ENCODE measurements at regions not wholly inside any gene's neighbourhood (a gene's known extent, or its start where the extent isn't known, plus 50 kb on each side); places are given as distances from the start of the nearest gene placed in this dataset.
"Not testable (repeated sequence)": the region's sequence is repeated elsewhere in the genome, so short reads cannot be mapped to it uniquely, and the experiment has no call there.

GRCh38 chr3:135412475-135412874 lies 553.1 kb upstream of the PPP2R3A start:
- DNase-seq: no peak

GRCh38 chr3:135416182-135416581 lies 549.3 kb upstream of the PPP2R3A start:
- no peak for DNase-seq

- no peak for DNase-seq
Measured at GRCh38 chr3:135419155-135419554, 546.4 kb upstream of the PPP2R3A start.

GRCh38 chr3:135426508-135426907 lies 539.0 kb upstream of the PPP2R3A start:
- DNase-seq: no peak

- no peak for DNase-seq
Measured at GRCh38 chr3:135432402-135432801, 533.1 kb upstream of the PPP2R3A start.

- DNase-seq: not testable (repeated sequence)
Measured at GRCh38 chr3:135438889-135439597, 526.5 kb upstream of the PPP2R3A start.

- not testable (repeated sequence) for DNase-seq
Measured at GRCh38 chr3:135439632-135440031, 525.9 kb upstream of the PPP2R3A start.

- DNase-seq: no peak
Measured at GRCh38 chr3:135440233-135440632, 525.3 kb upstream of the PPP2R3A start.

GRCh38 chr3:135440746-135441145 lies 524.8 kb upstream of the PPP2R3A start:
- no peak for DNase-seq

GRCh38 chr3:135444058-135444457 lies 521.5 kb upstream of the PPP2R3A start:
- DNase-seq: no peak

- no peak for DNase-seq
Measured at GRCh38 chr3:135447483-135447882, 518.0 kb upstream of the PPP2R3A start.

GRCh38 chr3:135448520-135448919 lies 517.0 kb upstream of the PPP2R3A start:
- no peak for DNase-seq

GRCh38 chr3:135449046-135449445 lies 516.5 kb upstream of the PPP2R3A start:
- DNase-seq: no peak

GRCh38 chr3:135451037-135451785 lies 514.3 kb upstream of the PPP2R3A start:
- no peak for DNase-seq

GRCh38 chr3:135452881-135453280 lies 512.6 kb upstream of the PPP2R3A start:
- DNase-seq: no peak

GRCh38 chr3:135453326-135453725 lies 512.2 kb upstream of the PPP2R3A start:
- DNase-seq: no peak

- DNase-seq: no peak
Measured at GRCh38 chr3:135454890-135455289, 510.6 kb upstream of the PPP2R3A start.

GRCh38 chr3:135456108-135456790 lies 509.3 kb upstream of the PPP2R3A start:
- DNase-seq: no peak

GRCh38 chr3:135458541-135459322 lies 506.8 kb upstream of the PPP2R3A start:
- DNase-seq: no peak

- DNase-seq: no peak
Measured at GRCh38 chr3:135460273-135460672, 505.3 kb upstream of the PPP2R3A start.

GRCh38 chr3:135471911-135472310 lies 493.6 kb upstream of the PPP2R3A start:
- DNase-seq: no peak

GRCh38 chr3:135473449-135473848 lies 492.1 kb upstream of the PPP2R3A start:
- no peak for DNase-seq

- no peak for DNase-seq
Measured at GRCh38 chr3:135487261-135487660, 478.3 kb upstream of the PPP2R3A start.

All from stimulated activated CD4-positive, alpha-beta T cell treated with anti-CD3 and anti-CD28 coated beads, Interleukin-15, amount 100 ng/mL, for 24 hours (primary cell).